AG04449 (cell line): ENCODE measurements at regions not wholly inside any gene's neighbourhood (a gene's known extent, or its start where the extent isn't known, plus 50 kb on each side); places are given as distances from the start of the nearest gene placed in this dataset.

Source experiments
- CTCF ChIA-PET: fragments of 350-600 bp; formaldehyde crosslinking; extraction: SDS; loops from one replicate; lab custom pipeline; 2021; ENCODE audit warnings: antibody characterized with exemption; lab: Yijun Ruan, JAX
- POLR2A ChIA-PET: fragments of 400-600, 350-600 bp; formaldehyde crosslinking; extraction: SDS; loops from one replicate; lab custom pipeline; 2020; ENCODE audit warnings: antibody characterized with exemption, inconsistent platforms; lab: Yijun Ruan, JAX
- DNase-seq: peaks from one replicate; pipeline ENCODE4 v3.0.0-alpha.2; 2010; ENCODE audit warnings: low read depth, low spot score
- H3K4me3 ChIP-seq: 2 replicates; pipeline ENCODE4 v1.5.1; 2011; ENCODE audit warnings: low read depth, mild to moderate bottlenecking, control low read depth, low read length
- TF ChIP-seq, protein P1 (sequence below): IDR thresholded peaks from one replicate; pipeline ENCODE4 v1.5.1; 2011; ENCODE audit warnings: mild to moderate bottlenecking, moderate library complexity, low read length, control low read depth, inconsistent platforms; ENCODE audit not compliant: insufficient read depth; ENCODE audit errors: missing control alignments

DNA sequence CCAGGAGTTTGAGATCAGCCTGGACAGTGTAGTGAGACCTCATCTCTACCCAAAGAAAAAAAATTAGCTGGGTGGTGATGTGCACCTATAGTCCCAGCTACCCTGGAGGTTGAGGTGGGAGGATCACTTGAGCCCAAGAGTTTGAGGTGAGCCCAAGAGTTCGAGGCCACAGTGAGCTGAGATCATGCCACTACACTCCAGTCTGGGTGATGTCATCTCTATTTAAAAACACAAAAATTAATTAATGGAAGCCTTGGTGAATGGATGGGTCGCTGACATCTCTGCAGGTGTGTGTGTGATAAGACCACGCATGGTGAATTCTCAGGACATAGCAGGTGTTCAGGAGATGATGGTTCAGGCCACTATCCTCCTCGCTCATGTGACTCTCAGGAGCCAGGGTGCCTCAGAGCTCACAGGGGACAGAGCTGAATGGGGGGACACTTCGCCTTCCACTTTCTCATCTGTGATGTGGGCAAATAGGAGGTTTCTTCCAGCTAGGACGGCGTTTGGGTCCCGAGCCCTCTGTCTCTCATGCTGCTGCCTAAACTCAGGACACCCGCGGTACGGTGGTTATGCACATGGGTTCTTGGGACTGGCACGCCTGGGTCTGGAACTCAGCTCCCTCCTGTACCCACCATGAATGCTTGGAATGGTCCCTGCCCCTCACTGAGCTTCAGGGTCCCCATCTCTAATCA, 113.4 kb upstream of the ZBTB40 start:
- TF ChIP-seq, protein P1, sequence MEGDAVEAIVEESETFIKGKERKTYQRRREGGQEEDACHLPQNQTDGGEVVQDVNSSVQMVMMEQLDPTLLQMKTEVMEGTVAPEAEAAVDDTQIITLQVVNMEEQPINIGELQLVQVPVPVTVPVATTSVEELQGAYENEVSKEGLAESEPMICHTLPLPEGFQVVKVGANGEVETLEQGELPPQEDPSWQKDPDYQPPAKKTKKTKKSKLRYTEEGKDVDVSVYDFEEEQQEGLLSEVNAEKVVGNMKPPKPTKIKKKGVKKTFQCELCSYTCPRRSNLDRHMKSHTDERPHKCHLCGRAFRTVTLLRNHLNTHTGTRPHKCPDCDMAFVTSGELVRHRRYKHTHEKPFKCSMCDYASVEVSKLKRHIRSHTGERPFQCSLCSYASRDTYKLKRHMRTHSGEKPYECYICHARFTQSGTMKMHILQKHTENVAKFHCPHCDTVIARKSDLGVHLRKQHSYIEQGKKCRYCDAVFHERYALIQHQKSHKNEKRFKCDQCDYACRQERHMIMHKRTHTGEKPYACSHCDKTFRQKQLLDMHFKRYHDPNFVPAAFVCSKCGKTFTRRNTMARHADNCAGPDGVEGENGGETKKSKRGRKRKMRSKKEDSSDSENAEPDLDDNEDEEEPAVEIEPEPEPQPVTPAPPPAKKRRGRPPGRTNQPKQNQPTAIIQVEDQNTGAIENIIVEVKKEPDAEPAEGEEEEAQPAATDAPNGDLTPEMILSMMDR = no peak
- CTCF ChIA-PET = no interaction called here
- no peak for DNase-seq
- POLR2A ChIA-PET = no interaction called here
- no peak overlapping the region for H3K4me3 ChIP-seq

DNA sequence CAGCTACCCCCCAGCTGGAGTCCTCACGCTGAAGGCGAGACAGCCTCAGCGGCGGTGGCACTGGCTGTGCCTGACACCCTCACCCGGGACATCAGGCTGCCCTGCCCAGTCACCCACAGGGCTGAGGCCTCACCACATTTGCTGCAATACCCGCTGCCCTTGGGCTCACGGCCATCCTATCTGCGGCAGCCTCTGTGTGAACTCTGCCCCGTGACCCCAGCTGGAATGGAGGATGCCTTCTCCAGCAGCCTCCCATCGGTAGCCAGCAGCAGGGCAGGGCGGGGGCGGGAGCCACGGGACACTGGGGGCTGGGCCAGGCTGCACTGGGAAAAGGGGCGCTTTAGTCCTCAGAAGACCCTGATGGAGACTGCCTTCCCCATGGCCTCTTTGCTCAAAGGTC, 112.4 kb upstream of the ZBTB40 start:
- H3K4me3 ChIP-seq = no peak overlapping the region
- DNase-seq = no peak
- ChIA-PET CTCF (no interaction called here), POLR2A (no interaction called here)
- TF ChIP-seq, protein P1 = no peak

DNA sequence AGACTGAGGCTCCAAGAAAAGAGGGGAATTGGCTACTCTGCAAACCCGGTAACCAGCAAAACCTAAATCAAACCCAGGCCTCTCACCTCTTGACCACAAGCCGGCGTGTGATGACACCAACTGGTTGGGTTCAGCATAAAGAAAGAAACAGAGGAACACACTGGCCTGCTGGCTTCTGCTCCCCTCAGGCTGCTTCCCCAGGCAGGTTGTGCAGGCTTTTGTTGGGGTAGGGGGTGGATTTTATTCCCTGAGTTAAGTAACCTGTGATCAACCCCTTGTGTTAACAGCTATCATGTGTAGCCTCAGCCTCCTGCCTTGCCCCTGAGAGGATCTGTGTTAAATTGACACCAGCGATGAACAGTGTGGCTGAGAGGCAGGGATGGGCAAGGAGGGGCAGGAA, 111.6 kb upstream of the ZBTB40 start:
- ChIA-PET CTCF (no interaction called here), POLR2A (no interaction called here)
- no peak overlapping the region for H3K4me3 ChIP-seq
- DNase-seq = no peak
- TF ChIP-seq, protein P1 = no peak

DNA sequence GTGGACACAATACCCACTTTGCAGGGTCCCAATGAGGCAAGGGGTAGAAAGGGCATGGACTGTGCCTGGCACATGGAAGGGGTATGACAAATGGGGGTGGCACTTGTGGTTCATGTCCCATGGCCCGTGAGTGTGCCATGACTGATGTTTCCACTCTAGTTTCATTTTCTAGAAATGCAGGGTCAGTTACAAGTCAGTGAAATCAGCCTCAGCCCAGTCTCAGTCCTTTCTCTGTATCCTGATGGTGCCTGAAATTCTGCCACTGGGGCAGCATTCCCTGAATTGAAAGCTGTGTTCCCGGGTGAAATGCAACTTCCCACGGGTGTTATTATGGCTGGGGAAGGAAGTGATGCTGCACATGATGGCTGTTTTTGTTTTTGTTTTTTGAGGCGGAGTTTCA, 110.8 kb upstream of the ZBTB40 start:
- POLR2A ChIA-PET = no interaction called here
- TF ChIP-seq, protein P1 = no peak
- DNase-seq = no peak
- CTCF ChIA-PET = no interaction called here
- H3K4me3 ChIP-seq = no peak overlapping the region

DNA sequence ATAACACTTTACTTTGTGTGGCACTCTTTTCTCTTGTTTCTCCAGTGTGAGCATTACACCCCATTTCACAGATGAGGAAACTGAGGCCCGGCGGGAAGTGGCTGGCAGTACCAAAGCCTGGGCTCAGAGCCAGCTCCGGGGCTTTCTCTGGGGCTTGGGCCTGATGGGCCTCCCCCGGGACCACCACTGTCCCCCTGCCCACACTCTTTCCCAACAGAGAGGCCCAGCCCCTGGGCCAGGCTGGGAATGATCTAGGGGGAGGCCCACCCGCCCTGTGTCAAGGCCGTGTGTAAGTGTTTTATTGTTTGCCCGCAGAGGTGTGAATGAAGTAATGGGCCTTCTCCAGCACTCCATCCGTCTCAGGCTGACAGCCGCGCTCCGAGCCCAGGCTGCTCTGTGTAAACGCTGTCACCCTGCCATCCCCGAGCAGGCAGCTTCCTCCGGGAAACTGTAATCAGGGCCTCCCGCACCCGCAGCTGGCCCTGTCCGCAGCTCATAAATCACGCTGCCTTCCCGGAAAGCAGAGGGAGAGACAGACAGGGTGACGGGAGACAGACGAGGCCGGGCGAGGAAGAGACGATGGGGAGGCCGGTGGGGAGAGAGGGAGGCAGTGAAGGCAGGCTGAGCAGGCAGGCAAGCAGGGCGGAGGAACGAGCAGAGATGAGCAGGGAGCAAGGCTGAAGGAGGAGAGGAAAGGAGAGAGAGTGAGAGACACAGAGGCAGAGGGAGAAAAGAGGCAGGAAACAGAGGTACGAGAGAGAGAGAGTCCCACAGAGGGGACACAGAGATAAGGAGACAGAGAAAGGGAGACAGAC, 109.7 kb upstream of the ZBTB40 start:
- ChIA-PET CTCF (no interaction called here), POLR2A (no interaction called here)
- no peak overlapping the region for H3K4me3 ChIP-seq
- DNase-seq = no peak
- TF ChIP-seq, protein P1 = no peak

DNA sequence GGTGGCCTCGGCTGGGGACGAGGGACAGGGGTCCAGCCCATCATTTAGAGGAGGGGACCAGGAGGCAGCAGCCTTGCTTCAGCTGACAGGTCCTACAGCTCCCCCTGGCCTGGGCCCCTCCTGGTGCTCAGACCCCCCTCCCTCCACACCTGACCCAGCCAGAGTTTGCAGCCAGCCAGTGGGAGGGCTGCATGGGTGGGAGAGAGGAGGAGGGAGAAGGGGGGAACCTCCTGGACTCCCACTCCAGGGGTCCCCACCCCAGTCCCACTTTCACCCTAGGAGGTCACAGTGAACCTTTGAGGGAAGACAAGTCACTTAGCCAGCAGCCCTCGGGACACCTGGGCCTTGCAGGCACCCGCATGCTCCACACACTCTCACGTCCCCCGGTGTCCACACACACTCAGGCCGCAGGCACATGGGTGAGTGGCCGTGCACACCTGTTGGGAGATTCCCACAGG, 108.9 kb upstream of the ZBTB40 start:
- no peak overlapping the region for H3K4me3 ChIP-seq
- ChIA-PET POLR2A (no interaction called here), CTCF (no interaction called here)
- DNase-seq = no peak
- TF ChIP-seq, protein P1 = no peak
